Iris pigment epithelial cell (primary cell): ENCODE measurements at regions not wholly inside any gene's neighbourhood (a gene's known extent, or its start where the extent isn't known, plus 50 kb on each side); places are given as distances from the start of the nearest gene placed in this dataset.

Source experiments
- DNase-seq: peaks from one replicate; pipeline ENCODE4 v3.0.0-alpha.2; 2011; ENCODE audit warnings: low read depth

- DNase-seq = no peak
Observed at GRCh38 chr9:1201901-1202300, 151.7 kb downstream of the DMRT2 start.

DNA sequence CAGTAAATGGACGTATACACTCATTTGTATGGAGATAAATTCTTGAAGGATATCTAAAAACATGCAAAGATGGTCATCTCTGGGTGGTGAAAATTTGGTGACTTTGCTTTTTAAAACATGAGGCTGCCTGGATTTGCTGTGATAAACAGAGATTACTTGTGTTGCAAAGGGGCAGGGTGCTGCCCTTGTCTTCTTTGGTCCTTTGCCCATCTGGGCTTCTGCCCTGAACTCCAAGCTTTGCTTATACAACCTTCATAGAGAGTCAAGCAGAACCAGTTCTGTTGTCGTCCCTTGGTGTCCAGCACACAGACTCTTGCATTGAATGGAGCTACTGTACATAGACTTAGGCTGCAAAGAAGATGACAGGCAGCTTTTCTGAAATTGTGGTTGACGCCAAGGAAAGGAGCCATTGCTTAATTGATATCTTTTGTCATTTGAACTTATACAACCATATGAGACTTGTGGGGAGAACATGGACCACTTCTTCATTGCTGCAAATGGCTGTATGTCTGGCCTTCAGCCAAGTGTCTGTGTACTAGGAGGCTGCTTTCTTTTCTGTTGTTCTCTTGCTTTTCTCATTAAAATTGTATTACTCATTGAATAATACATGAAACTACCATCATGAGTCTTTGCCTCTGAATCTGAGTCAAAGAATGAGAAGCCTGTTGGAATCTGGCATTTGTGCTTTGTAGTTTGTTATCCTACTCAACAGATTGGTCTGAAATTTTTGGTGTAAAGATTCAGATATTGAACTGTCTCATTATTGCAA is 152.5 kb downstream of the DMRT2 start:
- no peak for DNase-seq

DNA sequence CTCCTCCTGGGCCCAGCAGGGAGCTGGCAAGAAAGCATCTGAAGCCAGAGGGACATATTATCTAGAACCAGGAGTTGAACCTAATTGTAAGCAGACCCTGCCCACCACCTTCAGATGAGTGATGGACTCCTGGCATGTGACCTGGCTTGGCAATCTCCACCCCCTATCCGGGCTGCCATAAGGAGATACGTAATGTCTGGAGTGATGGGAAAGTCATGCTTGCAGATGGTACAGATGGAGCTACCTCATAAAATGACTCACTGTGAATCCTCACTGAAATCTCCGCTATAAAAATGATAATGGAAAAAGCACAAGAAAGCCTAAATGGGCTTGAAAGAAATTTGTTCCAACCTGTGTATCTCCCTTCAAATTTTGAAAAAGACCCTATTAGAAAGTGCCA is 157.5 kb downstream of the DMRT2 start:
- DNase-seq = no peak

GRCh38 chr9:1208157-1208556 is 158.0 kb downstream of the DMRT2 start:
- peak; percentile 37 for DNase-seq

GRCh38 chr9:1210954-1211353 is 160.8 kb downstream of the DMRT2 start:
- DNase-seq = no peak

- no peak for DNase-seq
Observed at GRCh38 chr9:1216532-1216931, 166.4 kb downstream of the DMRT2 start.

DNA sequence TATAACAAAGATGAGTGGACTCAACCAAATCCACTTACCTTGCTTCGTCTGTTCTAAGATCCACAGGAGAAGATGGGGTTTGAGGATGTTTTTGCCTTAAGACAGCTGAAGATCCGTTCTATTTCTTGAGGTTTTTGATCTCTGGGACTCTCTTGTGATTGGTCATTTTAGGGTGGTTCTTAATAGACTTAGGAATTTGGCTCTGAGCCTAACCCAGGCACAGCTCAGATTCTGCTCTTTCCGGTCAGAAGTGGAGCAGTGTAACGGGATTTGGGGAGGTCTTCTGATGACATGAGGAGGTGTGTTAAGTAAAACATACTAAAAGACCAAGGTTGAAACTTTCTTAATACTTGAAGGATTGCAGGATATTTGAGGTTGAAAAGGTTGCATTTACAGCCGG is 166.9 kb downstream of the DMRT2 start:
- peak; percentile 25 for DNase-seq

- DNase-seq = no peak
Observed at GRCh38 chr9:1219284-1219683, 169.1 kb downstream of the DMRT2 start.

DNA sequence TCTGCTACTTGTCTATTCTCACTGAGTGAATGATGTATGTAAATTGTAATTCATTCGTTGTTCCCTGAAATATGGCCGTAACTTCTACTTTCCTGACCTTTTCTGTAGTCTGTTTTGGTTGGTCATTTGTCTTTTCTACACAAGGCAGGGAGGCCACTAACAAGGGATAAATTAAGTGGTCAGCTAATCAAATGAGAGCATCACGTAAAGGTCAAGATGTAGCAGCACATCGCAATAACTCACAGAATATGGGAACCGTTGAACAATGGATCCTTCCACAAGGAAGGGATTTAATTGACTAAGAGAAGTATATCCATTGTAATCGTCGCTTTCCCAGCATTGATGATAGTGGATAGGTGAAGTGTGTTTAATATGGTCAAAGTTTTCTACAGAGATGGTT is 171.1 kb downstream of the DMRT2 start:
- no peak for DNase-seq

GRCh38 chr9:1222511-1222910 is 172.4 kb downstream of the DMRT2 start:
- DNase-seq = peak; percentile 63

DNA sequence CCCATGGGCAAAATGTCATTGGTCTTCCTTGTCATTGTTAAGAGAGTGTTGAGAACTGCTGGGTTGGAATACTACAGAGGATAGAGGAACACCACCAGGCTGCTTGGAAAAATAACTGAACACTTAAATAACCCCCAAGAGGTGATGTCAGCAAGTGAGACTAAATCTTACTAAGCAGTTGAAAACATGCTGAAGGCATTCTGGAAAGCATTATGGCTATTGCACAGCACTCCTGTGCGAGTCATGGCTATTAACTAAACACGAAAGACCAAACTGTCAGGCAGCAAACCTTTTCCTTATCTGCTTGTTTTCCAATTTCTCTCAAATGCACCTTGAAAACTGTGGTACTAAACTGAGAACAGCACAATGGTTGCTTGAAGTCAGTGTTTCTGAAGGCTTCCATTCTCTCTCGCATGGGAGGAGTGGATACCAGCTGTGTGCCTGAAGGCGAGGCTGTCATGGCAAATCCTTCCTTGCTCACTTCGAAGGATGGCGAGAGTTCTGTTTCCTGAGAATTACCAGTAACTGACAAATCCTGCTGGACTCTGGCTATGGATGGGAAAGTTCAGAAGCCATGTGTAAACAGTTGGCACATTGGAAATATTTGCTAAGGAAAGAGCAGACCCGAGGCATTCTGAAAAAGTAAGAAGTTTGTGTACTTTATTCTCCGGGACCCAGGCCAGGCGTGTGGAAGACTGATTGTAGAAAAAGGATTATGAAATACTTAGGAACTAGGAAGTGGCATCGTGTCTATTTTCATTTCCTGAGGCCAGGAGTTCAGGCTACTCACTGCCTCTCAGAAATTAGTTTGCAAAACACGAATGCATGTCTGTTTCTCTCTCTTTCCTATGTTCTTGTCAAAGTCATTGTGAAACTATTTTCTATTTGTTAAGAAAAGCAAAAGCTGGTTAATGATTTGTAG is 182.1 kb downstream of the DMRT2 start:
- DNase-seq = peak; percentile 89

- peak; percentile 53 for DNase-seq
Observed at GRCh38 chr9:1233568-1233967, 183.4 kb downstream of the DMRT2 start.

DNA sequence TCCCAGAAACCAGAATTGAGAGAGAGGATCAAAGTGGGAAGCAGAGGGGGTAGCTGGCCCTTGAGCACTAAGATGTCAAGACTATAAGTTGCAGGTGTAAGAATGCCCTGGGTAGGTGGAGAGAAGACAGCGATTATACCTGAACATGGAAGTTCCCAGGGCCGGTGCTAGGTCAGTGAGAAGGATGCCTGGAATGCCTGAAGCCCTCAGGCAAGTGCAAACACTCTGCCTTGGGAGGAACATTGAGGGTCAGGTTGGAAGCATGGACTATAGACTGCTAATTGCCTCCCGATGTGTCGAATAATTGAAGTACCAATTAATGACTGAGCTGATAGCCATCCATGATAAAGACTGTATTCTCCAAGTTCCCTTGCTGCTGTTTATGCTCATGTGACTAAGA is 185.5 kb downstream of the DMRT2 start:
- no peak for DNase-seq

- DNase-seq = no peak
Observed at GRCh38 chr9:1236061-1236460, 185.9 kb downstream of the DMRT2 start.

DNA sequence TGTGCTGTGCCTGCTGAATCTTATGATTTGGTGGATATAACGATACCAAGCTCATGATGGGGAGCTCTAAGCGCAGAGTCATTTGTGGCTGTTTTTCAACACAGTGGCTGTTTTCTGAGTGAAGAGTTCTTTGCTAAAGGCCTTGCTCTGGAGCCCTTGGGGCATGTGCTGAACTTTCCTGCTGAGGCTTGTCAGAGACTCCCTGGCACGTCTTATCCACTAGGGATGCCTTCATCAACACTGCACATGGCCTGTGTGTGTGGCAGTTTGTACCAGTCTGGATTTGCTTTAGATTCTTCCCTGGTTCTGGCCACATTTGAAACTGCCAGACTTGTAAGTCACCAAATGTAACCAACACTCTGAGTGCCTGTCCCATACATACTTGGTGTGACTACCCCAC is 188.2 kb downstream of the DMRT2 start:
- DNase-seq = no peak

GRCh38 chr9:1248743-1249142 is 198.6 kb downstream of the DMRT2 start:
- DNase-seq = no peak

GRCh38 chr9:1253064-1253979 is 203.2 kb downstream of the DMRT2 start:
- no peak for DNase-seq

GRCh38 chr9:1254071-1254470 is 203.9 kb downstream of the DMRT2 start:
- no peak for DNase-seq

DNA sequence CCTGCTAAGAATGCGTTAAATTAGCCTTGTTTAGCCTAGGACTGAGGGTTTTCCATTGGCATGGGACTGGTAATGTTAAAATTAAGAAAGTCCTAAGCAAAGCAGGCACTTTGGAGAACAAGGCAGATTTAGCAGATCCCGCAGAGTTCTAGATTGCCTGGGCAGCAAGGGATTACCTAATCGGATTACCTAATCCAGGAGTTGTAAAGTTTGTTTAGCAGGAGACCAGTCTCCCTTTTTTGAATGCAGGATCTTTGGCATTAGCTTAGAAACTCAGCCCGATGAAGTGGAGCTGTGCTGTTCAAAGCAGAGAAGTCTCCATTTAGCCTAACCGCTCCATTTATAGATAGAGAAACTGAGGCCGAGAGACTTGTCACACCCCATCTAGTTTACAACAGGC is 206.0 kb downstream of the DMRT2 start:
- DNase-seq = no peak

- DNase-seq = no peak
Observed at GRCh38 chr9:1261266-1261665, 211.1 kb downstream of the DMRT2 start.

DNA sequence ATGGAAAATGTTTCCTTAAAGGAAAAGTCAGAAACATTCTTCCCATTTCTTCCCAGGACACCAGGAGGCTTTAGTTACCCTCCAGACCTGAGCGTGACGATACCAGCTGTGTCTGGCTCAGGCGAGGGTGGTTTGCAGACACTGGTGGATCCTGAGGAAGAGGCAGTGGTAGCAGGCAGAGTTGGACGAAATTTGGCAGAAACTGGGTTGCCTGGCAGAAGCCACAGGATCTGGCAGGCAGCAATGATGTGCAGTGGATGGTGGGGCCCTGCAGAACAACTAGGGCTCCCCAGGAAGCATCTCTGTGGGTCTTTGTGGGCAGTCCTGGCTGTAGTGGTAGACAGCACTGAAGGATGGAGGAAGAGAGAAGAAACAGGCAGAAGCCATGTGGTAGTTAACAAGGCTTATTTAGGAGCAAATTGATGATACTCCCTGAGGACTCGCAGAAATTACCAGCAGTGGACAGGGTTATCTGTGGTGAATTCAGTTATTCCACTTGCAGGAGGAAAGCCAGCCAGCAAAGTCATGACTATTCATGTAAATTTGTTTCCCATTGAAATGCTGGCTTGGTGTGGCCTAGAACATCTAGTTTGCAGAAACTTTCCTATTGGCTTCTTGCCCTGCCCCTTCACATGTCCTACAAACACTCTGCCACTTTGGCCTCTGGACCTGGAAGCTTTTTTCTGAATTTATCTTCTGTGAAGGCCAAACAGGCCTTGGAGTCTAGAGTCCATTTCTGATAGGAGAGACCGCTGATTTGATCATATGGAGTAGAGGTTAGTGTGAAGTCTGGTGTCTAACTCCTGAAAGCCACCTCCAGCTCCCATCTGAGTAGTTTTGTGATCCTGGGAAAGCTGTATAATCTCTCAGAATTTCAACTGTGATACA is 212.0 kb downstream of the DMRT2 start:
- no peak for DNase-seq
